MG63 (cell line): ENCODE measurements at regions not wholly inside any gene's neighbourhood (a gene's known extent, or its start where the extent isn't known, plus 50 kb on each side); places are given as distances from the start of the nearest gene placed in this dataset.
"Not testable (repeated sequence)": the region's sequence is repeated elsewhere in the genome, so short reads cannot be mapped to it uniquely, and the experiment has no call there.

Experiments
- DNase-seq: peaks from one replicate; pipeline ENCODE4 v3.0.0-alpha.2; 2020
- H3K27me3 ChIP-seq: fragments of 250-450 bp; sonication (Bioruptor Pico); 2 replicates; pipeline ENCODE4 v1.5.1; 2020; ENCODE audit warnings: mild to moderate bottlenecking, moderate library complexity
- H3K36me3 ChIP-seq: fragments of 250-450 bp; sonication (Bioruptor Pico); 2 replicates; pipeline ENCODE4 v1.5.1; 2020; ENCODE audit warnings: mild to moderate bottlenecking, moderate library complexity
- H3K4me3 ChIP-seq: fragments of 250-450 bp; sonication (Bioruptor Pico); 2 replicates; pipeline ENCODE4 v1.5.1; 2020; ENCODE audit warnings: mild to moderate bottlenecking, moderate library complexity
- H3K9me3 ChIP-seq: fragments of 250-450 bp; sonication (Bioruptor Pico); 2 replicates; pipeline ENCODE4 v1.5.1; 2020; ENCODE audit warnings: mild to moderate bottlenecking, moderate library complexity

GRCh38 chr1:182299728-182300616, 91.6 kb downstream of the GLUL start:
- H3K4me3 ChIP-seq, result no peak overlapping the region
- DNase-seq, result peak; percentile 20
- no peaks in the 10 kb centered on the region for H3K36me3 ChIP-seq
- no peaks in the 10 kb centered on the region for H3K27me3 ChIP-seq
- no peaks in the 10 kb centered on the region for H3K9me3 ChIP-seq

- H3K27me3 ChIP-seq, H3K9me3 ChIP-seq, DNase-seq, H3K36me3 ChIP-seq, H3K4me3 ChIP-seq: not testable (repeated sequence)
Measured at GRCh38 chr1:182299054-182299727, 92.4 kb downstream of the GLUL start.

GRCh38 chr1:182297335-182297734, 94.3 kb downstream of the GLUL start:
- no peaks in the 10 kb centered on the region for H3K36me3 ChIP-seq
- no peak for DNase-seq
- H3K9me3 ChIP-seq, result no peaks in the 10 kb centered on the region
- no peaks in the 10 kb centered on the region for H3K27me3 ChIP-seq
- no peak overlapping the region for H3K4me3 ChIP-seq

GRCh38 chr1:182295697-182296096, 95.9 kb downstream of the GLUL start:
- no peak for DNase-seq

GRCh38 chr1:182293119-182293589, 98.4 kb downstream of the GLUL start:
- Histone ChIP-seq H3K9me3 (no peaks in the 10 kb centered on the region), H3K36me3 (no peaks in the 10 kb centered on the region), H3K4me3 (no peak overlapping the region), H3K27me3 (no peaks in the 10 kb centered on the region)
- no peak for DNase-seq

More at GRCh38 chr1:182295697-182296096, 95.9 kb downstream of the GLUL start:
- no peaks in the 10 kb centered on the region for H3K36me3 ChIP-seq
- no peaks in the 10 kb centered on the region for H3K27me3 ChIP-seq
- no peaks in the 10 kb centered on the region for H3K9me3 ChIP-seq
- H3K4me3 ChIP-seq, result no peak overlapping the region

- no peaks in the 10 kb centered on the region for H3K9me3 ChIP-seq
- H3K27me3 ChIP-seq, result no peaks in the 10 kb centered on the region
- DNase-seq, result no peak
- no peak overlapping the region for H3K4me3 ChIP-seq
- H3K36me3 ChIP-seq, result no peaks in the 10 kb centered on the region
Measured at GRCh38 chr1:182292193-182292741, 99.3 kb downstream of the GLUL start.

GRCh38 chr1:182291584-182292192, 99.9 kb downstream of the GLUL start:
- H3K27me3 ChIP-seq, result no peaks in the 10 kb centered on the region
- H3K36me3 ChIP-seq, result no peaks in the 10 kb centered on the region
- no peak overlapping the region for H3K4me3 ChIP-seq
- DNase-seq, result no peak
- no peaks in the 10 kb centered on the region for H3K9me3 ChIP-seq

- Histone ChIP-seq H3K4me3 (no peak overlapping the region), H3K36me3 (no peaks in the 10 kb centered on the region), H3K9me3 (no peaks in the 10 kb centered on the region), H3K27me3 (no peaks in the 10 kb centered on the region)
- DNase-seq, result no peak
Measured at GRCh38 chr1:182288749-182289604, 102.6 kb downstream of the GLUL start.

DNA sequence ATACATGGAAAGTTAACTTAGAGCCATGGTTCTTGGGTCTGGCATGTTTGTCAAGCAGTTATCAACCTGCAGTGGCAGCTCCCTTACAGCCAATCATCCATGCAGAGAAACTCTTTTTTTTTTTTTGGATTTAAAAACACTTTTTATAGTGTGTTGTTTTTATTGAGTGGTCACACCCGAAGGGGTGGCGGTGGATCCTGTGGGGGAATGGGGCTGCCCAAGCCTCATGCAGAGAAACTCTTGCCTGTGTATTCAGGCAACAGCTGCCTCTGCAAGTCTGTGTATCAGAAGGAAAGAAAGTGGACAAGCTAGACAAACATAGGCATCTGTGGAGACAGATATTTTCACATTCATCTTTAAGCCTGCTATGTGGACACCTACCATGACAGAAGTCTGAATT, 104.8 kb downstream of the GLUL start:
- H3K4me3 ChIP-seq, result no peak overlapping the region
- no peaks in the 10 kb centered on the region for H3K27me3 ChIP-seq
- H3K9me3 ChIP-seq, result no peaks in the 10 kb centered on the region
- DNase-seq, result no peak
- no peaks in the 10 kb centered on the region for H3K36me3 ChIP-seq

DNA sequence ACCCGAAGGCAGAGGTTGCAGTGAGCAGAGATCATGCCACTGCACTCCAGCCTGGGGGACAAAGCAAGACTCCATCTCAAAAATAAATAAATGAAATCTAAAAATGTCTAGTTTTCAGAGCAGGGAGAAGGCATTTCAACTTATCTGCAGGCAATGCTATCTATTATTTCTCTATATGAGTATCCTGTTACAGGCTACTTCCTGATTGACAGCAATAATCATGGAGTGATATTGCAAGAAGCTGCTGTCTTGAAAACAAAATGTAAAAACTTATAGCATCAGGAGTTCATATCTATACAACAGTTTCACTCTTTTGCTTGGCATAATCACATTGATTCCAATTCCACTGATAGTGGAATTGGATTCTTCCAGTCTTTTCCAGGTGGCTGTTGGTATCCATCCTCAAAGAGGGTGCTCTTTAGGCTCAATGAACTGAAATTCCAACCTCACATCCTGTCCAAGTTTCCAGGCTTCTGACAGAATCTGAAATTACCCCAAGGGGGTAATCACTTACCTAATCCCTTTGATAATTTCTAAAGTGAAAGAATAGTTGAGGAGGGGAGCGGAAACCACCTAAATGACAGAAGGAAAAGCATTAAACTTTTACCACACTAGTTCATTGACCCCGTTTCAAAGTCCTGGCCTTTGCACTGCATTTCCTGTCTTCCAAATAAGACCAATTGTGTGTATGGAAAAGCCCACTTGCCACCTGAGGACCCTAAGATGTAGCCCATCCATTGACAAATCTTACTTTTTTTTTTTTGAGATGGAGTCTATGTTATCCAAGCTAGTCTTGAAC, 107.6 kb downstream of the GLUL start:
- DNase-seq, result no peak
- no peak overlapping the region for H3K4me3 ChIP-seq
- H3K27me3 ChIP-seq, result no peaks in the 10 kb centered on the region
- H3K9me3 ChIP-seq, result no peaks in the 10 kb centered on the region
- no peaks in the 10 kb centered on the region for H3K36me3 ChIP-seq

GRCh38 chr1:182281541-182281940, 110.0 kb downstream of the GLUL start:
- no peaks in the 10 kb centered on the region for H3K36me3 ChIP-seq
- H3K27me3 ChIP-seq, result no peaks in the 10 kb centered on the region
- peak; percentile 42 for DNase-seq
- no peaks in the 10 kb centered on the region for H3K9me3 ChIP-seq
- H3K4me3 ChIP-seq, result no peak overlapping the region

DNA sequence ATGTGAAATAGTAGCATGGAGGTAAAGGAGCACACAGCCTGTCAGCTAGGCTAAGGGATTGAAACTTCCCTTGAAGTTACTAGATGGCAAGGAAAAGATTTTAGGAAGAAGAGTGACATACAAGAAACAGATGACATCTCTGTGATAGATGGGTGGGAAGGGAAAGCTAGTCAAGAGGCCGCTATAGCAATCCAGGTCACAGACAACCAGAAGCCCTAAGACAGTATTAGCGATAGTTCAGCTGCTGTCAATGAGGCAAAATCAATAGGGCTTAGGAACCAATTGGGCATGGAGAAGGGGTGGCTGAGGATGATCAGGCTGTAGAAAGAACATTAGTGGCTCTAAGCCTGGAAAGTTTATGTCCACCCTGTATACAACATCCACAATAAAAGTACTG, 111.1 kb downstream of the GLUL start:
- H3K9me3 ChIP-seq, result no peaks in the 10 kb centered on the region
- no peak for DNase-seq

GRCh38 chr1:182279724-182280503, 111.7 kb downstream of the GLUL start:
- Histone ChIP-seq H3K36me3 (no peaks in the 10 kb centered on the region), H3K27me3 (no peaks in the 10 kb centered on the region), H3K4me3 (no peak overlapping the region), H3K9me3 (no peaks in the 10 kb centered on the region)
- DNase-seq, result peak; percentile 49

More for the DNA sequence above, 111.1 kb downstream of the GLUL start:
- Histone ChIP-seq H3K36me3 (no peaks in the 10 kb centered on the region), H3K27me3 (no peaks in the 10 kb centered on the region), H3K4me3 (no peak overlapping the region)

DNA sequence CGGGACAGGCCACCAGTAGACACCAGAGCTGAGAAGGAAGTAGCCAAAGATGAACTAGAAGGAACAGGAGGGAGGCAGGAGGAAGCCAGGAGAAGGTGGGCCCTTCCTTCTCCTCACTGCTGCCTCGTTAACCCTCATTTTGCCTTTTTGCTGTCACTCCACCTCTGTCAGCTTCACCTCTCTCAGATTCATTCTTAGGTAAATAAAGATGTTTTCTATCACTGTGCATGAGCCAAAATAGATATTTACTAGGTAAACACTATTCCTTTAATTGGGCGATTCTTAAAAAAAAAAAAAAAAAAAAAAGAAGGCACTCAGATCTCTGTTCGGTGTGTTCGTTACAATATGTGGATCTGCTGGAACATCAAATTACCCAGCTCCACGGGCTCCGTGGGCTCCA, 112.3 kb downstream of the GLUL start:
- H3K27me3 ChIP-seq, result no peaks in the 10 kb centered on the region
- H3K9me3 ChIP-seq, result no peaks in the 10 kb centered on the region
- no peaks in the 10 kb centered on the region for H3K36me3 ChIP-seq
- no peak overlapping the region for H3K4me3 ChIP-seq
- no peak for DNase-seq
